Pons (tissue), 1 donor: ENCODE measurements at regions not wholly inside any gene's neighbourhood (a gene's known extent, or its start where the extent isn't known, plus 50 kb on each side); places are given as distances from the start of the nearest gene placed in this dataset.
"Not testable (repeated sequence)": the region's sequence is repeated elsewhere in the genome, so short reads cannot be mapped to it uniquely, and the experiment has no call there.

Experiments used
- DNase-seq: peaks from one replicate; pipeline ENCODE4 v3.0.0-alpha.2; 2016; ENCODE audit warnings: low spot score

DNA sequence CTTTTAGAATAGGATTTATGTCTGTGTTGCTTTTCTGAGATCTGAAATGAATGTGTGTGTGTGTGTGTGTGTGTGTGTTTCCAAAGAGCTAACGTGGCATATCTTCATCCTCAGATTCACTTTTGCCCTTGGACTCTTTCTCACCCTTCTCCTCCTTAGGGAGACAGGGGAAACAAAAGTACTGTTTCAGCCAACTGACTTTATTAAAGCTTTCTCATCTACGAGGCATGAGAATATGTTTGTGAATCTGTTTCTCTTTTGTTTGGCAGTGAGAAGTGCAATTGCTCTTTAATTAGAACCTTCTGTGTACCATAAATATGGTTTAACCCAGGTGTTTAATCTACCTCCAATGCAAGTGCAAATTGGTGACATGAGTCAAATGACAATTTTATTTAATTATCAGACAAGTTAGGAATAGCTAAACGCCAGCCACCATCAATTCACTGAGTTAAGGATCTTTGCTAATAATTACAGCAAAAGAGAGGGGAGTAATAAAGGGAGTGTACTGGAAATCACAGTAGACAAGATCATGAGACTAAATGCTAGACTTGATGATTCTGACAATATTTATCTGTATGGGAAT, 186.4 kb upstream of the COL3A1 start:
- DNase-seq = no peak

DNA sequence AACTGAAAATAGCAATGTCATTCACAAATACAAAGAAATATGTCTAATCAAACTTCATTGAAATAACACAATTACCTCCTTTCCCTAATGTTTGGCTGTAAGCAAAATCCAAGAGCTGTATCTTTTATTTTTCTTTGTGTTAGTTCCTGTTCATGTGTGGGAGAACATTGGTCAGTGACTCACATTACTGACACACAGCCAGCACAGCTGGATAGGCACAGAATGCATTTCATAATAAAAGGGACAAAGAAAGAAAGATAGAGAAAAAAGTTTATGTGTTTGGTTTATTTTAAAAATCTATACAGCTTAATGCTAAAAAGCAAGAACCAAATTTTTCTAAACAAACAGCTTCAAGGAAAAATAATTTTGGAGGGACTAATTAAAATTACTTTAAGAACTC, 185.6 kb upstream of the COL3A1 start:
- DNase-seq = peak; percentile 14

- no peak for DNase-seq
These were observed 184.2 kb upstream of the COL3A1 start for GRCh38 chr2:188789951-188790350.

- not testable (repeated sequence) for DNase-seq
These were observed 179.7 kb upstream of the COL3A1 start for GRCh38 chr2:188794453-188794852.

- DNase-seq = no peak
These were observed 178.4 kb upstream of the COL3A1 start for GRCh38 chr2:188795762-188796161.

DNA sequence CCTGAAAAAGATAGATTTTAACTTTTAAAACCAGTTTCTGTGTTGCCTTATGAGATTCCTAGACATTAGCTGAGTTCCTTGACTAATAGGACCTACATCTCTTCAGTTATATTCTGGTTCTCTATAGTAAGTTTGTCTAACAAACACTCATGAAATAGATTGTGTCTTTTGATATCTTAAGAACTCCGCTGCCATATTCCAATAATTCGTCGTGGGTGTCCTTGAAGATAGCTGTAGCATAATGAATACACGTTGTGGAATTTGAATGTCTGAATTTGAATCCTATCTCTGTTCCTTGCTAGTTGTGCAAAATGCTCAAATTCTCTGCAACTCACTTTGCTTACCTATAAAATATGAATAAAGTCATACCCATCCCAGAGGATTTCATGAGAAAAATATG, 176.8 kb upstream of the COL3A1 start:
- no peak for DNase-seq

- no peak for DNase-seq
These were observed 176.0 kb upstream of the COL3A1 start for GRCh38 chr2:188798159-188798558.

DNA sequence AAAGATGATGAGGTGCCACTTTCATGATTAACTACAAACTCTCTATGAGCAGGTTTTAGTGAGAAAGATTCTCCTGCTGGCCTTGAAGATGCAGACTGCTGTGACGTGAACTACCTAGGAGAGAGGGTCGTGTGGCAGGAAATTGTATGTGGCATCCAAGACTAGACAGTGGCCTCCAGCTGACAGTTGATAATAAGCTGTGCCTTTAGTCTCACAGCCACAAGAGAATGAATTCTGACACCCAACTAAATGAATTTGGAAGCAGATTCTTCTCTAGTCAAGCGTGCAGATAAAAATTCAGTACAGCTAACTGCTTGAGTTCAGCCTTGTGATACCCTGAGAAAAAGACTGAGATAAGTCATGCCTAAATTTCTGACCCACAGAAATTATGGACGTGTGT, 169.0 kb upstream of the COL3A1 start:
- DNase-seq = no peak

- no peak for DNase-seq
These were observed 165.2 kb upstream of the COL3A1 start for GRCh38 chr2:188808947-188809355.

DNA sequence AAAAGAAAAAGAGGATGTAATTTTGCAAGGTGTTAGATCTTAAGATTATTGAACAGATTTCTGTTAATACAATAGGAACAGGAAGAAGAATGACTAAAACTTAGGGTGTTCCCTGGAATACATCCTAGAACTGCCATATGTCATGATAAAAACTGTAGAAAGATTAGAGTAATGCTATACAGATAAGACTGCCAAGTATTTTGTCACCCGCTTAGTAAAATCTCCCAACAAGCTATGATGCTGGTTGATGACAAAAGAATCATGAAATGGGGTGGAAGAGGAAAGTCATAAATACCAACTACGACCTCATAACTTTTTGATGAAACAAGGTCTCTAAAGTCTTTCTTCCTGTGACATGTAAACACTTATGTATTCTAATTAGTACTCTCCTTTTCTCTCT, 163.6 kb upstream of the COL3A1 start:
- DNase-seq = no peak

DNA sequence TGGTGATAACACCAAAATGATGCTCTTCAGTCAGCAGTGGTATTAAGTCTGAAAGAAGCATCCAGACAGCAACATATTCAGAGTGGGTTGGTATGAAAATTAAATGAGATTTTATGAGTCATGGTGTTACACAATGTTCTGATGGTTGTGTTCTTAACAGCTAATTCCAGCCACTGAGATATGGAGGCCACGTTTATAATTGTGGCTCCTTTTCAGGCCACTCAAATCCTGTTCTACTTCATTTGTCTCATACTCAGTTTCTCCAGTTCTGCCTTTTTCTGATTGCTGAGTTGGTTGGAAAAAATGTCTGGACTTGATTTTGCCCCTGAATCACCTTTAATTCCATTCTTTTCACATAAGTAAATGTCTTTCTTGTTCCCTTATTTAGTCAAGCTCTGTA, 162.7 kb upstream of the COL3A1 start:
- DNase-seq = no peak

- DNase-seq = no peak
These were observed 160.9 kb upstream of the COL3A1 start for GRCh38 chr2:188813315-188813714.

GRCh38 chr2:188813857-188814256, 160.3 kb upstream of the COL3A1 start:
- DNase-seq = no peak

DNA sequence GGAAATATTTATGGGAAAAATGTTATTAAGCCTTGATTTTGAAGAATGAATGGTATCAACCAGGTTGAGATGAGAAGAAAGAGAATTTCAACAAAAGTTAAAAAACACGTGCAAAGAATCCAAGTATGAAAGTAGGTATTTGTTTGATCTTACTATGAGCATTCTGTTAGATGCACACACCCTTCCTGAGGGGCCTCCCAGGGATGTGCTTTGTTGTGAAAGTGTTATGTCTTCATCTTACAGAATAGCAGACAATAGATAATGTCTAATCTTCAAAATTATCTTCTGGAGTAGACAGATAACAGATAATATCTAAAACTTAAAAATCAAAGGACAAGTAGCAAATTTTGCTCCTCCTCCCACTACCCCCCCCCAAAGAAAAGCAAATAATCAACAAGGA, 155.2 kb upstream of the COL3A1 start:
- DNase-seq = no peak

- DNase-seq = no peak
These were observed 154.4 kb upstream of the COL3A1 start for GRCh38 chr2:188819792-188820191.

- DNase-seq = no peak
These were observed 153.6 kb upstream of the COL3A1 start for GRCh38 chr2:188820576-188820975.

- DNase-seq = no peak
These were observed 150.0 kb upstream of the COL3A1 start for GRCh38 chr2:188824125-188824524.

DNA sequence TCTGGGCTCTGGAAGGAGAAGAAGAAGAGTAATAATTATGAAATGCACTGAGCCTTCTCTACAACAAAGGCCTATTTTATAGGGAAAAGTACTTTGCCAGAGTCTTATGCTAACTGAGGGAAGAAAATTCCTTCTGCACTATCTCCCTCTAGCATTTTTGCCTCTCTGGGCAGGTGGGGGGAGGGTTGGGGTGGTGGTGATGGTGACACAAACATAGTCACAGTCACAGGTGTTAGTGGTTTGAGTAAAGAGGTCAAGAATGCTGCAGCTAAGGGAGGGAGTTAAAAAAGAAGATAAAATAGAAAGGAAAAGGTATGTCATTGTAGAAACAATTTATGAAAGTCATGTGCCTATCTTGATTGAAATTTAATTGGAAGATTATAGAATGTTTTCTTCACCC, 140.8 kb upstream of the COL3A1 start:
- DNase-seq = no peak

DNA sequence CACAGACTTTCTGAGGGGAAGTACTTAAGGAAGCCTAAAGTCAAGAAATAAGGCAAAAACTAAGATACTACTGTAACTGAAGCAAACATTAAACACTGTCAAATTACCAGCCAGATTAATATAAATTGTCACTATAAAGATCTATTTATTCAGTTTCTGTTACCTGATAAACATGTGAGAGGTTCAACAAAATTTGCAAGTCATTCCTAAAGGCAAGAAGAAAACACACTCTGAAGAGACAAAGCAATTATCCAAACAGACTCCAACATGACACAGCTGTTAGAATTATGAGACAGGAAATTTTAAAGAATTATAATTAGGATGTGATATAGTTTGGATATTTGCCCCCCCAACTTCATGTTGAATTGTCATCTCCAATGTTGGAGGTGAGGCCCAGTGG, 140.4 kb upstream of the COL3A1 start:
- DNase-seq = no peak

DNA sequence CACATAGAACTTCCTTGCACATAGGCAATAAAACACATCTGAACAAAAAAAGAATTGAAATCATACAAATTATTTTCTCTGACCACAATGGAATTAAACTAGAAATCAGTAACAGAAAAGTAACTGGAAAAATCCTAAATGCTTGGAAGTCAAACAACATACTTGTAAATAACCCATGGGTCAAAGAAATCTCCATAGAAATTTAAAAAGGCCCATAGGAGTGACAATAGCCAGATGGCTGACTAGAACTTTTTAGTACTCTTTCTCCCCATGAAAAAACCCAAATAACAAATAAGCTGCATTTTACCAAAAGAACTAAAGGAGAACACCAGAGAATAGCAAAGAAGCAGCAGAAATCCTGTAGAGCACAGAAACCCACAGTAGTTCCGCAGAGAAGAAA, 139.2 kb upstream of the COL3A1 start:
- no peak for DNase-seq

- no peak for DNase-seq
These were observed 138.4 kb upstream of the COL3A1 start for GRCh38 chr2:188835821-188836220.

- DNase-seq = no peak
These were observed 128.5 kb upstream of the COL3A1 start for GRCh38 chr2:188845692-188846091.

GRCh38 chr2:188848887-188849435, 125.2 kb upstream of the COL3A1 start:
- DNase-seq = no peak

- DNase-seq = no peak
These were observed 123.4 kb upstream of the COL3A1 start for GRCh38 chr2:188850786-188851185.

- DNase-seq = no peak
These were observed 122.9 kb upstream of the COL3A1 start for GRCh38 chr2:188851311-188851710.
